CD14-positive monocyte (primary cell): ENCODE measurements at regions not wholly inside any gene's neighbourhood (a gene's known extent, or its start where the extent isn't known, plus 50 kb on each side); places are given as distances from the start of the nearest gene placed in this dataset.

Experiments
- DNase-seq, 3 donors: peaks; one replicate each; pipeline ENCODE4 v3.0.0-alpha.2; 2011 to 2022
- H2AFZ ChIP-seq: 2 replicates; pipeline ENCODE4 v1.6.0; 2012; ENCODE audit warnings: mild to moderate bottlenecking, low read depth, low read length, inconsistent platforms; ENCODE audit not compliant: insufficient read depth, poor library complexity, severe bottlenecking
- H3K27ac ChIP-seq, 2 donors: 1 replicate in 1 of 2; 2 replicates in 1 of 2; pipeline ENCODE4 v1.5.1; 2012 to 2013; ENCODE audit warnings: low read length in 2 of 2, control low read depth in 1 of 2, inconsistent platforms in 1 of 2, low read depth in 1 of 2, mild to moderate bottlenecking in 1 of 2
- H3K27me3 ChIP-seq, 2 donors: one replicate each; pipeline versions ENCODE4 v1.6.0 to v1.6.1; 2011 to 2013; ENCODE audit warnings: low read length in 2 of 2; ENCODE audit not compliant: control insufficient read depth in 2 of 2, insufficient read depth in 2 of 2
- H3K36me3 ChIP-seq, 2 donors: replicated peaks in 1 of 2; 1 replicate in 1 of 2; 2 replicates in 1 of 2; pipeline versions ENCODE4 v1.5.1 to v1.6.1; 2012 to 2013; ENCODE audit warnings: low read length in 2 of 2, control low read depth in 1 of 2, inconsistent platforms in 1 of 2, mild to moderate bottlenecking in 1 of 2; ENCODE audit not compliant: insufficient read depth in 2 of 2, control insufficient read depth in 1 of 2
- H3K4me1 ChIP-seq, 2 donors: 1 replicate in 1 of 2; 2 replicates in 1 of 2; pipeline versions ENCODE4 v1.5.1 to v1.6.1; 2012 to 2013; ENCODE audit warnings: low read length in 2 of 2, control low read depth in 1 of 2, inconsistent platforms in 1 of 2, mild to moderate bottlenecking in 1 of 2, moderate library complexity in 1 of 2; ENCODE audit not compliant: insufficient read depth in 2 of 2, control insufficient read depth in 1 of 2
- H3K4me2 ChIP-seq: replicated peaks from 2 replicates; pipeline ENCODE3; 2012; ENCODE audit warnings: low read length, moderate library complexity, mild to moderate bottlenecking; ENCODE audit not compliant: poor library complexity, severe bottlenecking; ENCODE audit errors: extremely low read depth
- H3K4me3 ChIP-seq, 3 experiments: fragments of 200-600 bp in 1 of 3; sonication (generic) in 1 of 3; replicated peaks in 1 of 3; 1 replicate in 2 of 3; 2 replicates in 1 of 3; pipeline ENCODE4 v1.5.1; 2011 to 2013; ENCODE audit warnings: low read length in 3 of 3, mild to moderate bottlenecking in 3 of 3, control low read depth in 2 of 3, low read depth in 2 of 3, inconsistent platforms in 1 of 3, moderate library complexity in 1 of 3
- H3K79me2 ChIP-seq: 2 replicates; pipeline ENCODE4 v1.6.0; 2012; ENCODE audit warnings: mild to moderate bottlenecking, control low read depth, inconsistent platforms, low read length, moderate library complexity; ENCODE audit not compliant: insufficient read depth
- H3K9ac ChIP-seq: 2 replicates; pipeline ENCODE4 v1.6.0; 2017; ENCODE audit warnings: low read length, mild to moderate bottlenecking; ENCODE audit not compliant: insufficient read depth, poor library complexity, severe bottlenecking
- H3K9me3 ChIP-seq, 2 donors: replicated peaks in 1 of 2; 1 replicate in 1 of 2; 2 replicates in 1 of 2; pipeline versions ENCODE4 v1.5.1 to v1.6.1; 2012 to 2013; ENCODE audit warnings: low read length in 2 of 2, control low read depth in 1 of 2; ENCODE audit not compliant: control insufficient read depth in 1 of 2, insufficient read depth in 1 of 2
- H4K20me1 ChIP-seq: 2 replicates; pipeline ENCODE4 v1.6.0; 2012; ENCODE audit warnings: mild to moderate bottlenecking, low read length, control low read depth, moderate library complexity; ENCODE audit not compliant: insufficient read depth
- H3K27ac Mint-ChIP-seq, 7 donors: one replicate each; pipeline ENCODE4 v1.8.0; 2020; ENCODE audit warnings: mild to moderate bottlenecking in 7 of 7, mixed read lengths in 7 of 7, moderate library complexity in 6 of 7, inconsistent platforms in 2 of 7
- H3K27me3 Mint-ChIP-seq, 3 donors: one replicate each; pipeline ENCODE4 v1.8.0; 2021 to 2022; ENCODE audit warnings: low read depth in 3 of 3, mild to moderate bottlenecking in 3 of 3, mixed read lengths in 3 of 3, moderate library complexity in 3 of 3, inconsistent platforms in 1 of 3
- H3K36me3 Mint-ChIP-seq, 2 donors: one replicate each; pipeline ENCODE4 v1.8.0; 2020; ENCODE audit warnings: mixed read lengths in 2 of 2, inconsistent platforms in 1 of 2, mild to moderate bottlenecking in 1 of 2
- H3K4me1 Mint-ChIP-seq: one replicate; pipeline ENCODE4 v1.8.0; 2020; ENCODE audit warnings: mild to moderate bottlenecking, mixed read lengths
- H3K4me3 Mint-ChIP-seq, 2 donors: one replicate each; pipeline ENCODE4 v1.8.0; 2020; ENCODE audit warnings: mild to moderate bottlenecking in 2 of 2, mixed read lengths in 2 of 2, moderate library complexity in 1 of 2
- H3K9me3 Mint-ChIP-seq, 7 donors: one replicate each; pipeline ENCODE4 v1.8.0; 2020 to 2022; ENCODE audit warnings: mixed read lengths in 7 of 7, mild to moderate bottlenecking in 6 of 7, moderate library complexity in 6 of 7, inconsistent platforms in 2 of 7
- CTCF ChIP-seq: fragments of 200-600 bp; IDR thresholded peaks from one replicate; pipeline ENCODE4 v1.8.0; 2022; ENCODE audit warnings: antibody characterized with exemption, mild to moderate bottlenecking
- WGBS: methylation state at CpG from one replicate; pipeline ENCODE4 v1.1.5; 2013; ENCODE audit warnings: missing lambda C conversion rate; ENCODE audit not compliant: insufficient coverage; 5-methylcytosine and 5-hydroxymethylcytosine counted together
- intact Hi-C, 2 donors: fragments of 100-400 bp; cut with micrococcal nuclease; formaldehyde crosslinking; loops; one replicate each; pipeline versions ENCODE4 v1.15.0 to v1.15.1; 2023

GRCh38 chr2:103176294-103176915 lies 414.6 kb downstream of the TMEM182 start:
- intact Hi-C loops = no loop called here
- no peak overlapping the region for H3K27ac Mint-ChIP-seq

GRCh38 chr2:103179798-103180197 lies 418.0 kb downstream of the TMEM182 start:
- H3K27me3 ChIP-seq = no peaks in the 10 kb centered on the region
- Mint-ChIP-seq H3K27me3 (peaks cover 0 to 5% (median 3%) of the 10 kb centered on the region in 3 donors), H3K9me3 (peaks cover 0 to 2% (median 0%) of the 10 kb centered on the region in 7 donors), H3K4me3 (no peak overlapping the region), H3K4me1 (no peaks in the 10 kb centered on the region), H3K27ac (no peak overlapping the region), H3K36me3 (no peaks in the 10 kb centered on the region)
- H3K4me1 ChIP-seq = no peaks in the 10 kb centered on the region
- H3K9ac ChIP-seq = no peak overlapping the region
- intact Hi-C loops = no loop called here
- no peaks in the 10 kb centered on the region for H3K9me3 ChIP-seq
- no peaks in the 10 kb centered on the region for H3K79me2 ChIP-seq
- H3K36me3 ChIP-seq = no peaks in the 10 kb centered on the region
- no peak overlapping the region for H3K4me2 ChIP-seq
- no peak overlapping the region for H3K27ac ChIP-seq
- no peak overlapping the region for H3K4me3 ChIP-seq
- H4K20me1 ChIP-seq = no peaks in the 10 kb centered on the region
- no peak for DNase-seq
- no peak for TF ChIP-seq CTCF
- no peak overlapping the region for H2AFZ ChIP-seq
- WGBS = no CpG with 5 or more reads among the region's 3 CpGs

More at GRCh38 chr2:103176294-103176915, 414.6 kb downstream of the TMEM182 start:
- Histone ChIP-seq H2AFZ (no peak overlapping the region), H3K9me3 (no peaks in the 10 kb centered on the region), H3K27ac (no peak overlapping the region), H3K79me2 (no peaks in the 10 kb centered on the region), H3K4me2 (no peak overlapping the region), H3K36me3 (no peaks in the 10 kb centered on the region), H3K9ac (no peak overlapping the region), H4K20me1 (no peaks in the 10 kb centered on the region), H3K27me3 (no peaks in the 10 kb centered on the region), H3K4me1 (no peaks in the 10 kb centered on the region), H3K4me3 (no peak overlapping the region)
- no peak for TF ChIP-seq CTCF
- no peak for DNase-seq
- H3K4me1 Mint-ChIP-seq = no peaks in the 10 kb centered on the region
- H3K36me3 Mint-ChIP-seq = no peaks in the 10 kb centered on the region
- 91% methylated on average over 9 of the region's 15 CpGs for WGBS
- no peak overlapping the region for H3K4me3 Mint-ChIP-seq
- H3K27me3 Mint-ChIP-seq = peaks cover 0 to 5% (median 3%) of the 10 kb centered on the region in 3 donors
- H3K9me3 Mint-ChIP-seq = peaks cover 0 to 6% (median 3%) of the 10 kb centered on the region in 7 donors
